ENCODE measurements at regions not wholly inside any gene's neighbourhood (a gene's known extent, or its start where the extent isn't known, plus 50 kb on each side); places are given as distances from the start of the nearest gene placed in this dataset.

- Histone ChIP-seq H2AFZ (no peak overlapping the region), H3F3A (ENCODE audit: insufficient read depth, low read depth) (peaks cover 20% of the 10 kb centered on the region), H4K20me1 (ENCODE audit: insufficient read depth) (peaks cover 6% of the 10 kb centered on the region; the same call in 1 of the 2 replicates), H3K79me2 (ENCODE audit: low read depth) (peaks cover 79% of the 10 kb centered on the region), H3K36me3 (ENCODE audit: low read depth) (peaks cover 35% of the 10 kb centered on the region), H3K4me1 (replicated peaks; ENCODE audit: insufficient read depth) (no peaks in the 10 kb centered on the region), H3K4me3 (no peak overlapping the region), H3K4me2 (no peak overlapping the region), H3K9me3 (ENCODE audit: insufficient read depth, low read depth) (no peaks in the 10 kb centered on the region), H3K9me2 (ENCODE audit: insufficient read depth) (no peaks in the 10 kb centered on the region), H3K27ac (no peak overlapping the region), H3K27me3 (ENCODE audit: insufficient read depth, low read depth) (no peaks in the 10 kb centered on the region)
- no peak for DNase-seq
- intact Hi-C loops (cut with micrococcal nuclease; ENCODE audit: unreplicated experiment) = no loop called here
- CTCF ChIA-PET = no interaction called here
- POLR2A ChIA-PET (ENCODE audit: unreplicated experiment) = no interaction called here
- no TSS peak for BruUV-seq (replicated peaks)
- TF ChIP-seq, protein P1, sequence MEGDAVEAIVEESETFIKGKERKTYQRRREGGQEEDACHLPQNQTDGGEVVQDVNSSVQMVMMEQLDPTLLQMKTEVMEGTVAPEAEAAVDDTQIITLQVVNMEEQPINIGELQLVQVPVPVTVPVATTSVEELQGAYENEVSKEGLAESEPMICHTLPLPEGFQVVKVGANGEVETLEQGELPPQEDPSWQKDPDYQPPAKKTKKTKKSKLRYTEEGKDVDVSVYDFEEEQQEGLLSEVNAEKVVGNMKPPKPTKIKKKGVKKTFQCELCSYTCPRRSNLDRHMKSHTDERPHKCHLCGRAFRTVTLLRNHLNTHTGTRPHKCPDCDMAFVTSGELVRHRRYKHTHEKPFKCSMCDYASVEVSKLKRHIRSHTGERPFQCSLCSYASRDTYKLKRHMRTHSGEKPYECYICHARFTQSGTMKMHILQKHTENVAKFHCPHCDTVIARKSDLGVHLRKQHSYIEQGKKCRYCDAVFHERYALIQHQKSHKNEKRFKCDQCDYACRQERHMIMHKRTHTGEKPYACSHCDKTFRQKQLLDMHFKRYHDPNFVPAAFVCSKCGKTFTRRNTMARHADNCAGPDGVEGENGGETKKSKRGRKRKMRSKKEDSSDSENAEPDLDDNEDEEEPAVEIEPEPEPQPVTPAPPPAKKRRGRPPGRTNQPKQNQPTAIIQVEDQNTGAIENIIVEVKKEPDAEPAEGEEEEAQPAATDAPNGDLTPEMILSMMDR (conservative IDR thresholded peaks at IDR 0.05) = no peak
- no peak for TF ChIP-seq EZH2 (IDR thresholded peaks at IDR 0.05; ENCODE audit: low read depth)
These were observed 507.3 kb upstream of the RGS6 start for GRCh38 chr14:71424941-71425340.

DNA sequence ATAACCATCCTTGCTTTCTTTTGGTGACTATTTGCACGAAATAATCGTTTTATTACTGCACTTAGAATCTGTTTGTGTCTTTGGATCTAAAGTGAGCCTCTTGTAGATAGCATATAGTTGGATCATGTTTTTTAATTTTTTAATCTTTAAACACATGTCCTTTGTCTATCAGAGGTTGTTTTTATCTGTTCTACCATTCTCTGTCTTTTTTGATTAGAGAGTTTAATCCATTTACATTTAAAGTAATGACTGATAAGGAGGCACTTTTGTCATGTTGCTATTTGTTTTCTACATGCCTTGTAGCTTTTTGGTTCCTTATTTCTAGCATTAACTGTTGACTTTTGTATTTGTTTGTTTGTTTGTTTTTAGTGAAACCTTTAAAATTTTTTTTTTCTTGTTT lies 506.2 kb upstream of the RGS6 start:
- H2AFZ ChIP-seq = no peak overlapping the region
- H3K27me3 ChIP-seq (ENCODE audit: insufficient read depth, low read depth) = no peaks in the 10 kb centered on the region
- ChIA-PET POLR2A (ENCODE audit: unreplicated experiment) (no interaction called here), CTCF (no interaction called here)
- no peaks in the 10 kb centered on the region for H3K9me3 ChIP-seq (ENCODE audit: insufficient read depth, low read depth)
- BruUV-seq (replicated peaks) = no TSS peak
- peaks cover 35% of the 10 kb centered on the region for H3K36me3 ChIP-seq (ENCODE audit: low read depth)
- no peak for DNase-seq
- H3K4me3 ChIP-seq = no peak overlapping the region
- H3K9me2 ChIP-seq (ENCODE audit: insufficient read depth) = no peaks in the 10 kb centered on the region
- no peak overlapping the region for H3K4me2 ChIP-seq
- intact Hi-C loops (cut with micrococcal nuclease; ENCODE audit: unreplicated experiment) = no loop called here
- no peaks in the 10 kb centered on the region for H3K4me1 ChIP-seq (replicated peaks; ENCODE audit: insufficient read depth)
- no peak overlapping the region for H3K27ac ChIP-seq
- TF ChIP-seq, protein P1 (conservative IDR thresholded peaks at IDR 0.05) = no peak
- no peak for TF ChIP-seq EZH2 (IDR thresholded peaks at IDR 0.05; ENCODE audit: low read depth)
- H4K20me1 ChIP-seq (ENCODE audit: insufficient read depth) = 0 out of 2 replicates have a peak, but pooled peaks cover 3% of the 10 kb centered on the region
- H3K79me2 ChIP-seq (ENCODE audit: low read depth) = peaks cover 80% of the 10 kb centered on the region
- H3F3A ChIP-seq (ENCODE audit: insufficient read depth, low read depth) = peaks cover 29% of the 10 kb centered on the region

- Histone ChIP-seq H3K4me3 (no peak overlapping the region), H3K79me2 (ENCODE audit: low read depth) (peaks cover 81% of the 10 kb centered on the region), H3F3A (ENCODE audit: insufficient read depth, low read depth) (peaks cover 30% of the 10 kb centered on the region), H3K4me2 (no peak overlapping the region), H3K27ac (no peak overlapping the region), H4K20me1 (ENCODE audit: insufficient read depth) (peaks cover 19% of the 10 kb centered on the region), H2AFZ (no peak overlapping the region), H3K27me3 (ENCODE audit: insufficient read depth, low read depth) (no peaks in the 10 kb centered on the region), H3K4me1 (replicated peaks; ENCODE audit: insufficient read depth) (no peaks in the 10 kb centered on the region), H3K9me3 (ENCODE audit: insufficient read depth, low read depth) (no peaks in the 10 kb centered on the region), H3K9me2 (ENCODE audit: insufficient read depth) (no peaks in the 10 kb centered on the region), H3K36me3 (ENCODE audit: low read depth) (peaks cover 21% of the 10 kb centered on the region)
- BruUV-seq (replicated peaks) = no TSS peak
- ChIA-PET CTCF (no interaction called here), POLR2A (ENCODE audit: unreplicated experiment) (no interaction called here)
- DNase-seq = no peak
- TF ChIP-seq, protein P1 (conservative IDR thresholded peaks at IDR 0.05) = no peak
- TF ChIP-seq EZH2 (IDR thresholded peaks at IDR 0.05; ENCODE audit: low read depth) = no peak
- intact Hi-C loops (cut with micrococcal nuclease; ENCODE audit: unreplicated experiment) = no loop called here
These were observed 502.3 kb upstream of the RGS6 start for GRCh38 chr14:71429902-71430301.

Data from PC-9 (cell line).